BLaER1 treated with 17β-estradiol and CSF1 and Interleukin-3, amounts not matched to agents 10 nM and 100 nM (cell line): ENCODE measurements at regions not wholly inside any gene's neighbourhood (a gene's known extent, or its start where the extent isn't known, plus 50 kb on each side); places are given as distances from the start of the nearest gene placed in this dataset.
"Not testable (repeated sequence)": the region's sequence is repeated elsewhere in the genome, so short reads cannot be mapped to it uniquely, and the experiment has no call there.

Experiments
- H3K27ac ChIP-seq, 11 experiments: shearing (Covaris generic); formaldehyde crosslinking; 2 replicates each; pipeline ENCODE4 v1.8.1; 2022
- H3K27me3 ChIP-seq, 11 experiments: shearing (Covaris generic); formaldehyde crosslinking; 2 replicates each; pipeline ENCODE4 v1.8.1; 2022
- H3K36me3 ChIP-seq, 11 experiments: shearing (Covaris generic); formaldehyde crosslinking; 2 replicates each; pipeline ENCODE4 v1.8.1; 2022
- H3K4me1 ChIP-seq, 10 experiments: shearing (Covaris generic); formaldehyde crosslinking; 2 replicates each; pipeline ENCODE4 v1.8.1; 2022
- H3K4me2 ChIP-seq, 11 experiments: shearing (Covaris generic); formaldehyde crosslinking; 2 replicates each; pipeline ENCODE4 v1.8.1; 2022
- H3K4me3 ChIP-seq, 10 experiments: shearing (Covaris generic); formaldehyde crosslinking; 2 replicates each; pipeline ENCODE4 v1.8.1; 2022
- H3K9ac ChIP-seq, 11 experiments: shearing (Covaris generic); formaldehyde crosslinking; 2 replicates each; pipeline ENCODE4 v1.8.1; 2022
- H3K9me3 ChIP-seq, 11 experiments: shearing (Covaris generic); formaldehyde crosslinking; replicated peaks in 1 of 11; 2 replicates each; pipeline ENCODE4 v1.8.1; 2022
- H4K20me1 ChIP-seq, 11 experiments: shearing (Covaris generic); formaldehyde crosslinking; 2 replicates each; pipeline ENCODE4 v1.8.1; 2022
- Cebpa-rat ChIP-seq, 11 experiments: shearing (Covaris generic); IDR thresholded peaks; 2 replicates each; pipeline ENCODE4 v1.8.1; 2022

DNA sequence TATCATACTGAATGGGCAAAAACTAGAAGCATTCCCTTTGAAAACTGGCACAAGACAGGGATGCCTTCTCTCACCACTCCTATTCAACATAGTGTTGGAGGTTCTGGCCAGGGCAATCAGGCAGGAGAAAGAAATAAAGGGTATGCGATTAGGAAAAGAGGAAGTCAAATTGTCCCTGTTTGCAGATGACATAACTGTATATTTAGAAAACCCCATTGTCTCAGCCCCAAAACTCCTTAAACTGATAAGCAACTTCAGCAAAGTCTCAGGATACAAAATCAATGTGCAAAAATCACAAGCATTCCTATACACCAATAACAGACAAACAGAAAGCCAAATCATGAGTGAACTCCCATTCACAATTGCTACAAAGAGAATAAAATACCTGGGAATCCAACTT lies 52.5 kb upstream of the CCDC71L start:
- not testable (repeated sequence) for H3K27ac ChIP-seq, H3K36me3 ChIP-seq, H3K4me3 ChIP-seq, H4K20me1 ChIP-seq, H3K4me2 ChIP-seq, H3K9ac ChIP-seq
- Histone ChIP-seq H3K9me3 (peaks cover 5 to 33% (median 24%) of the 10 kb centered on the region in 11 experiments; a peak in 18 of 22 replicates), H3K4me1 (peaks cover 17 to 29% (median 19%) of the 10 kb centered on the region in 10 experiments), H3K27me3 (peaks cover 0 to 27% (median 0%) of the 10 kb centered on the region in 11 experiments; a peak in 4 of 22 replicates)

DNA sequence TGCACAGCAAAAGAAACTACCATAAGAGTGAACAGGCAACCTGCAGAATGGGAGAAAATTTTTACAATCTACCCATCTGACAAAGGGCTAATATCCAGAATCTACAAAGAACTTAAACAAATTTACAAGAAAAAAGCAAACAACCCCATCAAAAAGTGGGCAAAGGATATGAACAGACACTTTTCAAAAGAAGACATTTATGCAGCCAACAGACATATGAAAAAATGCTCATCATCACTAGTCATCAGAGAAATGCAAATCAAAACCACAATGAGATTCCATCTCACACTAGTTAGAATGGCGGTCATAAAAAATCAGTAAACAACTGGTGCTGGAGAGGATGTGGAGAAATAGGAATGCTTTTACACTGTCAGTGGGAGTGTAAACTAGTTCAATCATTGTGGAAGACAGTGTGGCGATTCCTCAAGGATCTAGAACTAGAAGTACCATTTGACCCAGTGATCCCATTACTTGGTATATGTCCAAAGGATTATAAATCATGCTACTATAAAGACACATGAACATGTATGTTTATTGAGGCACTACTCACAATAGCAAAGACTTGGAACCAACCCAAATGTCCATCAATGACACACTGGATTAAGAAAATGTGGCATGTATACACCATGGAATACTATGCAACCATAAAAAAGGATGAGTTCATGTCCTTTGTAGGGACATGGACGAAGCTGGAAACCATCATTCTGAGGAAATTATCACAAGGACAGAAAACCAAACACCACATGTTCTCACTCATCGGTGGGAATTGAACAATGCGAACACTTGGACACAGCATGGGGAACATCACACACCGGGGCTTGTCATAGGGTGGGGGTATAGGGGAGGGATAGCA lies 53.9 kb upstream of the CCDC71L start:
- Histone ChIP-seq H3K9me3 (peaks cover 5 to 27% (median 17%) of the 10 kb centered on the region in 11 experiments; a peak in 18 of 22 replicates), H3K4me1 (peaks cover 24 to 42% (median 30%) of the 10 kb centered on the region in 10 experiments), H3K27me3 (peaks cover 0 to 31% (median 0%) of the 10 kb centered on the region in 11 experiments; a peak in 4 of 22 replicates)
- H3K4me3 ChIP-seq, H3K9ac ChIP-seq, H3K36me3 ChIP-seq, H3K4me2 ChIP-seq, H4K20me1 ChIP-seq, H3K27ac ChIP-seq: not testable (repeated sequence)

DNA sequence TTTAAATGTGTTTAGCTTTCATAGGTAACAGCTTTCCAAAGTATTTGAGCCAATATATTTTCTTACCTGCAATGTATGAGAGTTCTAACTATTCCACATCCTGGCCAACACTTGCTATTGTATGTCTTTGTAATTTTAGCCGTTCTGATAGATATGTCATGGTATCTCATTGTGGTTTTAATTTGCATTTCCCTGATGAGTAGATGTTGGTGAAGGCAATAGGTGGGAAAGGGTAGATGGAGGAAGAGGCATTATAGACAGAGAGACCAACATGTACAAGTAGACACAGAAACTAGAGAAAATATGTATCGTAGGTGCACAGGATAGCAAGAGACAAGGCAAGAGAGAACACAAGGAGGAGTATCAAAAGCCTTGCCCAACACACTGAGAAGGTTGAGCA lies 54.8 kb upstream of the CCDC71L start:
- Histone ChIP-seq H3K9ac (no peak overlapping the region), H3K4me3 (no peak overlapping the region), H3K4me2 (peak overlapping the region in 2 of 11 experiments; percentile 89 to 90; a peak in 4 of 22 replicates), H4K20me1 (no peaks in the 10 kb centered on the region), H3K4me1 (peaks cover 24 to 52% (median 36%) of the 10 kb centered on the region in 10 experiments), H3K9me3 (peaks cover 0 to 27% (median 14%) of the 10 kb centered on the region in 11 experiments; a peak in 13 of 22 replicates), H3K27ac (no peak overlapping the region), H3K36me3 (no peaks in the 10 kb centered on the region), H3K27me3 (peaks cover 0 to 34% (median 0%) of the 10 kb centered on the region in 11 experiments; a peak in 4 of 22 replicates)
- TF ChIP-seq Cebpa-rat (IDR thresholded peaks at IDR 0.05): no peak

DNA sequence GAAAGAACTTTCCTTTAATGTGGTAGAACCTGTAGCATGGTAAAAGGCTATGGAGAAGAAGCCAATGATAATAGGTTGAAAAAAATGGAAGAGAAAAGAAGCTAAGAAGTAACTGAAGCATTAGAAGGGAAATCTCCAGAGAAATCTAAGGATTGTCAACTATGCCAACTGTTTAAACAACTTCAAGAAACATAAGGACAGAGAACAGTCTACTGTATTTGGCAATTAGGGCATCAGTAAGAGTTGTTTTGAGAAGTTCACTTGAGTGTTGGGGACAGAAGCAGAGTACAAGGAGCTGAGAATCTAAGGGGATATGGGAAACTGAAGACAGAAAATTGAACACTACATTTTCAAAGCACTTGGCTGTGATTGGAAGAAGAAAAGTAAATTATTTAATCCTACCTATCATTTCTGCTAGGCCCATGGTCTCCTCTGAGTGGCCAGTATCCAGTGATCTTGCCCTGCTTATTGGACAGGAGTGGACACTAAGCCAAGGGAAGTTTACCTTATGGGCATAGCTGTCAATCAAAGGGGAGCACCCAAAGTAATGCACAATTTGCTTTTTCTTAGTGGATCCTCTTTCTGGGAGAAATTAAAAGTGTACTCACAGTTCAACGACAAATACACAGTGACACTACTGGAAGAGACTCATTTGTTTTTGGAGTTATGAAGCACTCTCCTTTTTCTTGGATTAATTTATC lies 56.4 kb upstream of the CCDC71L start:
- Histone ChIP-seq H3K36me3 (no peaks in the 10 kb centered on the region), H3K4me1 (peaks cover 24 to 68% (median 39%) of the 10 kb centered on the region in 10 experiments), H3K9ac (peak overlapping the region in 10 of 11 experiments; percentile 4 to 71 (median 54); a peak in 16 of 22 replicates), H3K27me3 (peaks cover 0 to 36% (median 0%) of the 10 kb centered on the region in 11 experiments; a peak in 4 of 22 replicates), H3K4me2 (peak overlapping the region; percentile 61 to 93 (median 82)), H3K9me3 (peaks cover 0 to 27% (median 14%) of the 10 kb centered on the region in 11 experiments; a peak in 13 of 22 replicates), H4K20me1 (no peaks in the 10 kb centered on the region), H3K4me3 (peak overlapping the region in 3 of 10 experiments; percentile 6 to 25 (median 18); a peak in 2 of 20 replicates), H3K27ac (peak overlapping the region; percentile 49 to 87 (median 77); a peak in 21 of 22 replicates)
- TF ChIP-seq Cebpa-rat (IDR thresholded peaks at IDR 0.05): no peak

DNA sequence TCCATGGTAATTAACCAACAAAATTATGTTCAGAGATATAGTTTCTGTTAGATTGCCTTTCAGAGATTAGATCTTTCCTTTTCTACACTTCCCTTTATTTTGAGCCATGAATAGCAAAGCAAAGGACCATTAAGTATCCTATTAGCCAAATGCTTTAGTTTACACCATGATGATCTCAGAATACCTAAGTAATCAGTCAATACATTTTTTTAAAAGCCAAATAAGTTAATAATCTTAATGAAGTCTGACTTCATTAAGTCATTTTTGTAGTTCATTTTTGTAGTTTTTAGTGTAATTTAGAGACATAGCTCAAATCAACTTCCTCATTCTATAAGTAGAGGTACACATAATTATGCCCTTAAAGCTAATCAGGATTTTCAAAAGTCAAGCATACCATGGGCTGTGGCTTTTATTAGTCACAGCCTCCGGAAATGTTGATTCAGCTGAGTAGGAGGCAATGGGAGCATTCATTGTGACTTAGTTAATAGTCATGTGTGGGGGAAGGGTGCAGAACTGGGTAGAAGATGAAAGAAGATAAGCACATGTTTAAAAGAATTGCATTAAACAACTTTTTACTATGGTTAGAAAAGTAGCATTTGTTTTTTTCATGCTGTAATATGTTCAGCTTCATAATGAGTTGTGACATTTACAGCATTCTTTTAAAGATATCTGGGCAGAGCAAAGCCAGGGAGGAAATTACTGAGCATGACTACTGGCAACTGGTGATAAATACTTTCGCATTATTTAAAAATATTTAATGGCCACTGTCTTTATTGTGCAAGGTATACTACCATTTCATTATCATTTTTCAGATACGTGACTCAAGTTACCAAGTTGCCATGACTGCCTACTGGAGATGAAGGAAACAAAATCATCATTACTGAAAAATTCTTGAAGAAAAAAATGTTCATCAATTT lies 57.3 kb upstream of the CCDC71L start:
- peaks cover 0 to 27% (median 14%) of the 10 kb centered on the region in 11 experiments; a peak in 13 of 22 replicates for H3K9me3 ChIP-seq
- peaks cover 0 to 37% (median 0%) of the 10 kb centered on the region in 11 experiments; a peak in 4 of 22 replicates for H3K27me3 ChIP-seq
- peaks cover 24 to 74% (median 44%) of the 10 kb centered on the region in 10 experiments for H3K4me1 ChIP-seq
- peak overlapping the region in 10 of 11 experiments; percentile 17 to 71 (median 54); a peak in 17 of 22 replicates for H3K9ac ChIP-seq
- H3K27ac ChIP-seq: peak overlapping the region; percentile 49 to 87 (median 77); a peak in 21 of 22 replicates
- peak overlapping the region in 4 of 10 experiments; percentile 18 to 49 (median 29); a peak in 4 of 20 replicates for H3K4me3 ChIP-seq
- H3K36me3 ChIP-seq: no peaks in the 10 kb centered on the region
- H3K4me2 ChIP-seq: peak overlapping the region; percentile 61 to 93 (median 82)
- TF ChIP-seq Cebpa-rat (IDR thresholded peaks at IDR 0.05): no peak
- H4K20me1 ChIP-seq: no peaks in the 10 kb centered on the region

DNA sequence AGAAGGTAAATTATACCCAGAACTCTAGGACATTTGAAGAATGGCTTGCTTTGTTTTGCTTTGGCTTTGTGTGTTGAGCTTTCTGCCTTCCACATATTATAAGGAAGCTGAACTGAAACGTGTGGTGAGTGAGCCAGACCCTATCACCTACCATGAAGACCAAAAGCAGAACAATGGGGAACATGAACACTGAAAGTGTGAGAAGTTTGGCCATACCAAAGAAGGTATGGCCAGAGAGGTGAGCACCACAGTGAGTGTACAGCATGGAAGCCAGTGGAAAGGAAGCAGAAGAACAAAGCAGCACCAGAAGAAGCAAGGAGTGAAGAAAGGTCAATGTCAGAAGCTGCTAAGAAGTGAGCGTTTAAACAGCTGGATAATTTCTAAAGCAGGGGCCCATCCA lies 59.7 kb upstream of the CCDC71L start:
- peaks cover 24 to 72% (median 44%) of the 10 kb centered on the region in 10 experiments for H3K4me1 ChIP-seq
- H3K27ac ChIP-seq: peak overlapping the region in 3 of 11 experiments; percentile 8 to 41 (median 13); a peak in 6 of 22 replicates

DNA sequence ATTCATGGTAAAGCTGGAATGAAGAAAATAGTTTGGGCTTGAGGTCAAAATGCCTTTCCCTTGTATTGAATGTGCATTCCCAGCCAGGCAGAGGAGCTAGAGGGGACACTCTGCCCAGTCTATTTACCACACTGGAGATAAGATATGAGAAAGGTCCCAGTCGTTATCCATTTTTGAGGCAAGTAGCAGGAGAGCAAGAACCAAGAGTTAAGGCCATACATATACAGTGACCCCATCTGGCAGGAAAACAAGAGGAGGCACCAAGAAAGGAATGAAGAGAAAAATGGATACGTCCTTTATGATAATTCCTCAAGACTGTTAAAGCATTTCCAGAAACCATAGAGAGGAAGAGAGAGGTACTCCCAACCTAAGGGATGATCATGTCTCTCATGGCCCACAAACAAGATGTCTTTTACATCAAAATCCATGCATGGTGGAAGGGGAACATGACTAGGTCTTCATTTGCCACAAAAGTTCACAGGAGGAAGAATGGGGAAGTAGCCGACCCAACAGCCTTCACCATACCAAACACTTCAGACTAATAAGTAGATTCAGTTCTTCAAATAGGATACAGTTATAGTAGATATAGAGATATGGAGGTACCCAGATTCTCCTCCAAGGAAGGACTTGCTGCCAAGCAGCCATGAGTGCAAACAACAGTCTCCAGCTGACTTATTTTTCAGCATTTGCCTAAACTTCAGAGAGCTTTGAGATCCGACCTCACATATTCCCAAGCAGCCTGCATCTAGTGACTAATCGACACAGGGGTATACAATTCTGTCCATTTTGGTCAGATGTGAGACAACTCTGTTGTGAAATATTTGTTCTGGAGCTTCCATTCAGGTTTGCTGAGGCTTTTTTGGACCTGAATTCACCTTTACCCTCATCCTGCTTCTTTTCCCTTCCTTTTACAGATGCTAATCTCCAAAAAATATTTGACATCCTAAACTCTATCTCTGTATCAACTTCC lies 61.1 kb upstream of the CCDC71L start:
- H3K4me1 ChIP-seq: peaks cover 20 to 59% (median 36%) of the 10 kb centered on the region in 10 experiments
- H3K9ac ChIP-seq: no peak overlapping the region
- no peak overlapping the region for H3K4me3 ChIP-seq
- no peaks in the 10 kb centered on the region for H3K36me3 ChIP-seq
- H3K9me3 ChIP-seq: peaks cover 0 to 4% (median 0%) of the 10 kb centered on the region in 11 experiments; a peak in 4 of 22 replicates
- no peak for TF ChIP-seq Cebpa-rat (IDR thresholded peaks at IDR 0.05)
- H3K27me3 ChIP-seq: peaks cover 0 to 29% (median 0%) of the 10 kb centered on the region in 11 experiments; a peak in 4 of 22 replicates
- H3K27ac ChIP-seq: peak overlapping the region in 1 of 11 experiments; percentile 30; a peak in 1 of 22 replicates
- no peaks in the 10 kb centered on the region for H4K20me1 ChIP-seq
- H3K4me2 ChIP-seq: peak overlapping the region in 6 of 11 experiments; percentile 0 to 90 (median 50); a peak in 9 of 22 replicates

More for the DNA sequence above, 59.7 kb upstream of the CCDC71L start:
- Histone ChIP-seq H3K9me3 (peaks cover 0 to 10% (median 0%) of the 10 kb centered on the region in 11 experiments; a peak in 6 of 22 replicates), H3K9ac (no peak overlapping the region), H4K20me1 (no peaks in the 10 kb centered on the region), H3K4me2 (peak overlapping the region in 6 of 11 experiments; percentile 19 to 90 (median 88); a peak in 11 of 22 replicates), H3K36me3 (no peaks in the 10 kb centered on the region), H3K4me3 (no peak overlapping the region), H3K27me3 (peaks cover 0 to 43% (median 0%) of the 10 kb centered on the region in 11 experiments; a peak in 4 of 22 replicates)
- no peak for TF ChIP-seq Cebpa-rat (IDR thresholded peaks at IDR 0.05)
